ENCODE measurements at regions not wholly inside any gene's neighbourhood (a gene's known extent, or its start where the extent isn't known, plus 50 kb on each side); places are given as distances from the start of the nearest gene placed in this dataset.

DNA sequence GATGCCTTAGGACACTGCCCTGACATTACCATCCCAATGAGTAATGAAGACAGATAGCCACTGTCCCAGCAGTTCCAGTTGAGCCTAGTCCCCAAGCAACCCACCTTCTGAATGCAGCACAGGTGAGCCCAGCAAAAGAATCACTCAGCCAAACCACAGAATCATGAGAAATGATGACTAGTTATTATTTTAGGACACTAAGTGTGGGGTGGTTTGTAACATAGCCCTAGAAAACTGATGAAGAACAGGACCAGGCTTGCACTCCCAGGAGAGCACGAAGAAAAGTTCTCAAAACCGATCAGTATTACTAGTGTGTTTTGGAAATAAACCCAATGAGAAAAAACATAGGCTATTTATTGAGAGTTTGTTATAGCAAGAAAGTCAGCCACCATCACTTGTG is 129.6 kb upstream of the CNTN6 start:
- no peak for DNase-seq

DNA sequence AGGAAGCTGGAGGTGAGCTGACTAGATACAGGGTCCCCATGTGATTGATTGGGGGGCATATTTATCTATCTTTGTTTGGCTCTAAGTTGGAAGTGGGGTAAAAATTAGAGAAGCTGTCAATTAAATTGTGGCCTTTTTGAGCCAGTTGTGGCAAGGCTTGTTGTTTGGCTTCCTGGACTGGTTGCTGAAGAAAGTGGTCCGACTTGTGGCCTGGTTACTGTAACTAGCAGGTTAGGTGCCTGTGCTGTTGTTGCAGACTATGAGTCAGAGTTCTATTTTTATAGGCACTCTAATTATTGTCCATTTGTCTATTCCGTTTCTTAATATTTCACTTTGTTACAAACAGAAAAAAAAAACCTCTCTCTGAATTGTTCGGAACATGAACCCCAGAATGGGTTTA is 129.1 kb upstream of the CNTN6 start:
- DNase-seq: no peak

DNA sequence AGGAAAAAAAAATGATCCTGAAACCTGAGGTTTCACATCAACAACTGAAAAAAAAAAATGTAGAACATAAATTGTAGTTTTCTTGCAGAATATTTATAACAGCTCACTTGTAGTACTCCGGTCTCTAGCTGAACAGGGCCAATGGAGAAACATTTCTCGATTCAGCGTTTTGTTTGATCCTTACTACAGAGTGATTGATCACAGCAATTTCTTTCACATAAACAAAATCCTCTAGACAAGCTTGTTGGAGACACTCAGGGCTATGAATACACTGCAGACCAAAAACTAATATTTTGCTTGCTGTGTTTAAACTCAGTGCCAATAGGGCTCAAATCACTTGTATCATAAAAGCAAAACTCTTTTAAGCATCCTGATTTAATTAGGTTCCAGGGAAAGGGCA is 127.0 kb upstream of the CNTN6 start:
- DNase-seq: no peak

DNA sequence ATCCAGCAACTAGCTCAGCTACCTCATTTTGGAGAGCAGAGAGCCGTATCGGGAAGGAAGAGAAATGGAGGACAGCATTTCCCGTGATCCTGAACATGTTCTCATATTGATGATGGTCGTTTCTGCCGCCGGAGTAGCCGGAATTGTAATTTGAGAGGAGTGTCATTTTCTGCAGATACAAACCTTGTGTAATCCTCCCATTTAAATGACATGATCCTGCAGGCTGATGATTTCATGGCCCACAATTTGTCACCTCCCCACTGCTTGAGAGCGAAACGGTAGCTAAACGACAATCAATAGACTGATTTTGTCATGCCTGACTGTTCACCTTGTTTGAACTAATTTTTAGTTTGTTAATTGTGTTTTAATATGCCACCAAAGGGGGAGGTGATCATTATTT is 126.5 kb upstream of the CNTN6 start:
- DNase-seq: no peak

DNA sequence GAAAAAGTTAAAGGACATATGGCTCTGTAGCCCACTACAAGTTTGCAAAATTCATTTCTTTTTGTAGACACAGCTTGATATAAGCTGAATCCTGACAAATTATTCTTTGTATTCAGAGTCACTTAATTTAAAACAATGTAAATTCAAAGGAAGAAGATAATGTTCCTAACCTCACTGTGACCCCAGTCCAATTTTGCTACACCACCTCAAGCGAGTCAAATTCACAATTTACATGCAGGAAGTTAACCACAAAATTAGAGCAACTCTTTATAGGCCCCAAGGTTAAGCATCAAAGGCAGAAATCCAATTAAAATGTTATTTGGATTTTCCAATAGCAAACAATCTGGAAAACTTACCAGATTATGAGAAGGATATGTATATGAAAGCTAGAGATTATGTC is 119.5 kb upstream of the CNTN6 start:
- DNase-seq: no peak

DNA sequence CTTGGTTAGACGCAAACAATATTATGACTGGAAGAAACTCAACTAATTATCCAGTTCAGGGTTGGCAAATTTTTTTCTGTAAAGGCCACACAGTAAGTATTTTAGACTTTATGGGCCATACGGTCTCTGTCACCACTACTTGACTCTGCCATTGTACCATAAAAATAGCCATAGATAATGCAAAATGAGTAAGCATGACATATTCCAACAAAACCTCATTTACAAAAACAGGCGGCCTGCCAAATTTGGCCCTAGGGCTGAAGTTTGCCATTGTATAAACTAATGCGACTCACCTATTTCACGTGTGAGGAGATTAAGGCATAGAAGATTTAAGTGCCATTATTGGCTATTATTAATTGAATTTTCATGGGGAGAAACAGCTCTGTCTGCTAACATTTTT is 116.8 kb upstream of the CNTN6 start:
- no peak for DNase-seq

DNA sequence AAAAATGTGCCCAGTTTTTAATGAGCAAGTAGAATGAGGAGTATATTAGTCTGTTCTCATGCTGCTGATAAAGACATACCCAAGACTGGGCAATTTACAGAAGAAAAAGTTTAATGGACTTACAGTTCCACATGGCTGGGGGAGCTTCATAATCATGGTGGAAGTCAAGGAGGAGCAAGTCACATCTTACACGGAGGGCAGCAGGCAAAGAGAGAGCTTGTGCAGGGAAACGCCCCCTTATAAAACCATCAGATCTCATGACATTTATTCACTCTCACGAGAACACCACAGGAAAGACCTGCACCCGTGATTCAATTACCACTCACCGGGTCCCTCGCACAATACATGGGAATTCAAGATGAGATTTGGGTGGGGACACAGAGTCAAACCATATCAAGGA is 111.7 kb upstream of the CNTN6 start:
- DNase-seq: no peak

DNA sequence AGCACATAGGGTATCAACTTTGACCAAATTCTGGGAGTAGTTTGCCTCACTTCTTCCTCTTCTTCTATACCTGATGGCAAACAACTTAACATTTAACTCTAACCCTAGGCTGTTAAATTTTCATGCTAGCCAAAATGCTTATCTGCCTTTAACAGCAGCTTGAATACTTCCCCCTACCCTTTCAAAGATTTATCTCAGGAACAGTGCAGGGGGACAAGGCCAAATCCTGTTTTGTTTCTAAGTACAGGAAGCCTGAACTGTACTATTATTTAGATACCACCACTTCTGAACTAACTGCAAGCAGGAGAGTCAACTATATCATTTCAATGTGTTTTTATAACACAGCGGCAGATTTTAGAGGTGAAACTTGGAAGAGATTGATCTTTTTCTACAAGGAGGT is 104.0 kb upstream of the CNTN6 start:
- DNase-seq: no peak

DNA sequence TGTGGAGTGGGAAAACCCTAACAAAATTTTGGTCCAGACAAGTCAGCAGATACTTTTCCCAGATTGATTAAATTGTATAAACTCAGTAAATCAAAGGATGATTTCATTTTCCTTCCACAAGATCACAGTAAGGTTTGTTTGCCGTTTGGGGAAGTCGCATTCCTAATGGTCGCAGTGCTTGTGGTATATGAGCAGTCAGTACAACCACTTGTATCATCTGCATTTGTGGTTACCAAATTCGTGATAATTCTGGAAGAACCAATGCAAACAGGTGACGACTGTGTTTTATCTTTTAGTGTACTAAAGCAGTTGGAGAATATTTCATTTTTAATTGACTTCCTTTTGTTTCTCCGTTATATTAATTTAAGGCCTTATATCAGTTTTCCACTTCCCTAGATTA is 100.0 kb upstream of the CNTN6 start:
- DNase-seq: no peak

DNA sequence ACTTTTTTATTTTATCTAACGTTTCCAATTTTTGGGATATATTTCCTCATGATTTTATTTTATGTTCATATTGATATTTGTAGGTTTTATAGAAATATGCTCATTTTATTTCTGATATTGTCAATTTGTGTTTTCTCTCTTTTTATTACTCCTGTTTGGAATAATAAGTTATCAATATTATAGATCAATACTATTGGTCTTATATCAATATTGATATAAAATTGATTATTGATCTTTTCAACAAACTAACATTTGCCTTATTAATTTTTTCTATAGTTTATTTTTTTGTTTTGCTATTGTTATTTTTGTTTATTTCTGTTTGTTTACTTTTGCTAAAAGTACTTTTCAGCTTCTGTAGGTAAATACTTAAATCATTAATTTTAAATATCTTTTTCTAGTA is 90.8 kb upstream of the CNTN6 start:
- DNase-seq: no peak

DNA sequence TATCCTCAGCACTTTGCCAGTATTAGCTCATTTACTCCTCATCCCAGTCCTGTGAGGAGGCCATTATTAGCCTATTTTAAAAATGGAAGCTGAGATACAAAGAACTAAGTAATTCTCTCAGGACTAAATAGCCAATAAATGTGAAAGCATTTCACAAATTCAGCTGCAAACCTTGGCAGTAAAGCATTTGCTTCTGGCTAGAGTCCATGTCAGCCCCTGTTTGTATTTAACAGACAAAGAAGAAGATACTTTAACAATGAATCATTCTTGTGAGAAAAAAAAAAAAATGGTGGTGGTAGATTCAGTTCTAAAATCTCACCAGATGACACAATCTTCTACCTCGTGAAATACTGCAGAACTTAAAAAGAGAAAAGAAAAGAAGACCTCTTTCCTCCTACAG is 85.0 kb upstream of the CNTN6 start:
- no peak for DNase-seq

DNA sequence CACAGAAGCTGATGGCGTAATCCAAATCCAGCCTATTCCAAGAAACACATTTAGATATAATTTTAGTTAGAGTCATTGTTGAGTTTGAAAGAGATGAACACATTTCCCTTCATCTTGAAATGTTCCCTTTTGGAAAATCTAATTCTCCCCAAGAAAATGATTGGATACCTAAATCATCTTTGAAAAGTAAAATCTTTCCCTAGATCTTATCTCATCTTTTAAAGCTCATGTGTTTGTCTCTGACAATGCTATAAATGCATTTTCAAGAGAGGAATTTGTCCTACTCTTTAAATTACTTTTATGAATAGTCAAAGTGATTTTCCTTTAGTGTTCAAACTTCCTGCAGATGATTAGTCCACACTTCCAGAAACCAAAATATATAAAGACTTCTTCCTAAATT is 82.6 kb upstream of the CNTN6 start:
- no peak for DNase-seq

DNA sequence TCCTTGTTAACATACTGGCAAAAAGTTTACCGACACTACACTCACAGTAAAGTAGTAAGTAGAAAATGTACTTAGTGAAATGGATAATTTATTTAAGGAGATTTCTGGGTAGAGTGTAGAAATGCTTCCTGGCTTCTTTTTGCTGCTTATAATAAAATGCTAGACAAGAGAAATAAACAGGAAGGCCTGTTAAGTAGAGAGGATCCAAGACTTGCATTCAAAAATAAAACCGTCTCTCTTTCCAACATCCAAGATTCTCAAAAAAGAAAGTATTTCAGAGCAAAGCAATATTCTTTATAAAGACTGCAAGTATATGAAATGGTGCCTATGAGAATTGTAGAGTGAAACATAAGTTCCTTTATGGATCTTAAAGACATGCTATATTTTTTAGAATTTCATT is 77.0 kb upstream of the CNTN6 start:
- no peak for DNase-seq

DNA sequence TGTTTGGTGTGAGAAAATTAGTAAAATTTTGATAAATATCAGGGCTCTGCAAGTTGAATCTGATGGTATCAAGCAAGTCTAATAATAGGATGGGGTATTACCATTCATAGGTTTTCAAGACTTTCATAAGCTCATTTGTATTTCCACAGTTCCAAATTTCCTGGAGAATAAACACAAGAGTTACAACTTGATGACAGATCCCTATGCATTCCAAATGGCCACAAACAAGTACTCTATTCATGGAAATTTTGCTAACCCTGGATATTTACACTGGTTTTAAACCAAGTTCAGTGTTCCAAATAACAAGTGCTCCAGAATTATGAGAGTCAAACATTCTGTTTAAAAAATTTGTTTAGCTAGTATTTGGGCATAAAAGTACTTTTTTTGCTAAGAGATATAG is 75.0 kb upstream of the CNTN6 start:
- DNase-seq: no peak

DNA sequence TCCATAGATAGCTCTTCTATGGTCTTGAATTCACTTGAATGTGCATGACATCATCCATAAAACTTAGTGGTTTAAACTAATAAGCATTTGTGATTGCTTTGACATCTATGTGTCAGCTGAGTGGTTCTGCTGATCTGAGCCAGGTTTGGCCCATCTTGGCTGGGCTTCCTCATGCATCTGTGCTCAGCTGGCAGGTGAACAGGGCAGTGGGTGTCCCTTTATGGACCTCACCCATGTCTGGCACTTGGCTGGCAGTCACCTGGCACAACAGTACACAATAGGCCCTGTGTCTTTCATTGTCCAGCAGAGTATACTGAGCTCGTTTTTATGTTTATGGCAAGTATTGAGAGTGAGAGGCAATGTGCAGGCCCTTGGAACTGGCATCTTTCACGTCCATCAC is 73.7 kb upstream of the CNTN6 start:
- DNase-seq: no peak

DNA sequence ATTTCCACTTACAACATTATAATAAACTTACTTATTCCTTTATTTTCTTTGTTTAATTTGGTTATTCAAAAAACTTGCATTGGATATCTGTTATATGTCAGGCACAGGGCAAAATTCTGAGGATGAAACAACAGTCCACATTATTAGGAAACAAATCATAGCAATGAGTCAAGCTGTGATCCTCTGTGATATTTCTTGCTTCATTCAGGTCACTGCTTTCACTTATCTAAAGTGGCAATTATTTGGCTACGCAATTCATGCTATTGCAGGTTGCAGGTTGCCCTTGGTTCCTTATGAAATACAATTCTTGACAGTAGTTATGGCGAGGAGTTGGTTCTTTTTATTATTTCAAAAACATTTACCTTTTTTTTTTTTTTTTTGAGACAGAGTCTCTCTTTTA is 66.4 kb upstream of the CNTN6 start:
- DNase-seq: no peak

DNA sequence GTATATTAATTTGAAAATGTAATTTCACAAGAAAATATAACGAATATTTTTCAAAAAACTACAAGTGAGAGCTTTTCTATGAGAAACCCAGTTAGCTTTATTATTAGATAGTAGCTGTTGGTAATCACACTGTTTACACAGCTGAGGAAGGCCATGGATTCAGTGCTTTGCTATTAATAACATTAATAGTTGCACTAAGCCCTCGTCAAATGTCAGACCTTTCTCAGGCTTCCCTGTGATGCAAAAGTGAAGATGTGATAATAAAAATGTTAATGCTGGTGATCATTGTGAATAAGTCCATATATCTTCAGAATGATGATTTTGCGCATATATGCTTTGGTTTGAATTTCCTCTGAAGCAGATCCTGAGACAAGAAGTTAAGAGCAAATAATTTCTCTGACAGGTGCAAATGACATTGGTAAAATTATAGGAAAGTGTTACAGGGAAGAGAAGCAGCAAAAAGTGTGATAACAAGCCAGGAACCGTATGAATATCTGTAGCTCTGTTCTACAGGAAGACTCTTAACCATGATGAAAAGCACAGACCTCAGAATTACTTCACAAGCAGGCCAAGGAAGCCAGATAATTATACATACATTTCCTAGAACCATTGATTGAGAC is 56.5 kb upstream of the CNTN6 start:
- DNase-seq: no peak

DNA sequence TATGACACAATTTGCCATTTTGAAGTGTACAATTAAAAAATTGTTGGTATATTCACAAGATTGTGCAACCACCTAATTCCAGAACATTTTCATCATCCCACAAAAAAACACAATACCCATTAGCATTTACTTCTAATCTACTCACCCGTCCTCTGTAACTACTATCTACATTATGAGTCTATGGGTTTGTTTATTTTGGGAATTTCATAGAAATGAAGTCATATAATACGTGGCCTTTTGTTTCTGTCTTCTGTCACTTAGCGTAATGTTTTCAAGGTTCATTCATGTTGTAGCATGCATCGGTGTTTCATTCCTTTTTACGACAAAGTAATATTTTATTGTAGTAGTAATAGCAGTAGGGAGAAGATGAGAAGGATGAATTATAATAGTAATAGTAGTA is 55.2 kb upstream of the CNTN6 start:
- DNase-seq: no peak
